ENCODE measurements at regions not wholly inside any gene's neighbourhood (a gene's known extent, or its start where the extent isn't known, plus 50 kb on each side); places are given as distances from the start of the nearest gene placed in this dataset.

DNA sequence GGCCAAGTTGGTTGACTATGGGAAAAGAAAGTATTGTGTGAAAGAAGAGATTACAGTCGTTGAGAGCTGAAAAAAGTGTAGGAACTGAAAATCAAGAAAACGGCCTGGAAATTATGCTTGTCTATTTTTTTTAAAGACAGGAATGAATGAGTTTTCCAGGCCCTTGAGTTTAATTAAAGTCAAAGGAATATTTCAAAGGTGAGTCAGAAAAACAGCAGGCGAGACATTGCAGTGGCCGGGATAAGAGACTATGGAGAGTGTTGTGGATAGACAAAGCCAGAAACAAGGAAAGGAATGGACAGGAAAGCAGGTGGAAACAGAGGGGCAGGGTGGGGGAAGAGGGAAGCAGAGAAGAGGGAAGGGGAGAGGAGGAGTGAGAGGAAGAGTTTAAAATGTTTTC lies 275.1 kb upstream of the LRTM1 start:
- DNase-seq = no peak
- TF ChIP-seq, protein P1, sequence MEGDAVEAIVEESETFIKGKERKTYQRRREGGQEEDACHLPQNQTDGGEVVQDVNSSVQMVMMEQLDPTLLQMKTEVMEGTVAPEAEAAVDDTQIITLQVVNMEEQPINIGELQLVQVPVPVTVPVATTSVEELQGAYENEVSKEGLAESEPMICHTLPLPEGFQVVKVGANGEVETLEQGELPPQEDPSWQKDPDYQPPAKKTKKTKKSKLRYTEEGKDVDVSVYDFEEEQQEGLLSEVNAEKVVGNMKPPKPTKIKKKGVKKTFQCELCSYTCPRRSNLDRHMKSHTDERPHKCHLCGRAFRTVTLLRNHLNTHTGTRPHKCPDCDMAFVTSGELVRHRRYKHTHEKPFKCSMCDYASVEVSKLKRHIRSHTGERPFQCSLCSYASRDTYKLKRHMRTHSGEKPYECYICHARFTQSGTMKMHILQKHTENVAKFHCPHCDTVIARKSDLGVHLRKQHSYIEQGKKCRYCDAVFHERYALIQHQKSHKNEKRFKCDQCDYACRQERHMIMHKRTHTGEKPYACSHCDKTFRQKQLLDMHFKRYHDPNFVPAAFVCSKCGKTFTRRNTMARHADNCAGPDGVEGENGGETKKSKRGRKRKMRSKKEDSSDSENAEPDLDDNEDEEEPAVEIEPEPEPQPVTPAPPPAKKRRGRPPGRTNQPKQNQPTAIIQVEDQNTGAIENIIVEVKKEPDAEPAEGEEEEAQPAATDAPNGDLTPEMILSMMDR (IDR thresholded peaks at IDR 0.05) = no peak
- intact Hi-C loops (cut with DNase I) = no loop called here
- Histone ChIP-seq H3K9ac (ENCODE audit: low read depth in 2 of 2, low read length in 2 of 2) (no peak overlapping the region), H3K27ac (no peak overlapping the region), H3K4me3 (no peak overlapping the region), H3K36me3 (no peaks in the 10 kb centered on the region), H3K9me3 (no peaks in the 10 kb centered on the region), H3K4me1 (no peaks in the 10 kb centered on the region), H3K27me3 (no peaks in the 10 kb centered on the region)

DNA sequence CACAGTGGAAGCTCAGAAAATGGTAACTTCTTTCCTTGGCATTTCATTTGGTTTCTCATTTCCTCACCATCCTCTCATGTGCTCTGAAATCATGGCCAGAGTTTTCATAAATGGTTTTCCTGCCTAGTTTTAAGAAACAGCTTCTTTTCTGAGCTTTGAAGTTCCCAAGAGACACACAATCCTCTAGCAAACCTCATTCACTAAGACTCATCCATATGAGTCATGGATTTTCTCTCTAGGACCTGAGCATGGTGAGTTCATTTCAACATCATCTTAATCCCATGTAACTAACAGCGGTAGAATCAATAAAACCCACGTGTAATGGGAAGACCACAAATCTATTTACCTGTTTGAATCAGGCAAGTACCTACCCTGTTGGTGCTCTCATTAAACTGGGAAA lies 274.5 kb upstream of the LRTM1 start:
- H3K27me3 ChIP-seq = no peaks in the 10 kb centered on the region
- no peak overlapping the region for H3K27ac ChIP-seq
- H3K9ac ChIP-seq (ENCODE audit: low read depth in 2 of 2, low read length in 2 of 2) = no peak overlapping the region
- no peaks in the 10 kb centered on the region for H3K9me3 ChIP-seq
- intact Hi-C loops (cut with DNase I) = no loop called here
- no peaks in the 10 kb centered on the region for H3K36me3 ChIP-seq
- no peaks in the 10 kb centered on the region for H3K4me1 ChIP-seq
- no peak overlapping the region for H3K4me3 ChIP-seq
- TF ChIP-seq, protein P1 (IDR thresholded peaks at IDR 0.05) = no peak
- no peak for DNase-seq

DNA sequence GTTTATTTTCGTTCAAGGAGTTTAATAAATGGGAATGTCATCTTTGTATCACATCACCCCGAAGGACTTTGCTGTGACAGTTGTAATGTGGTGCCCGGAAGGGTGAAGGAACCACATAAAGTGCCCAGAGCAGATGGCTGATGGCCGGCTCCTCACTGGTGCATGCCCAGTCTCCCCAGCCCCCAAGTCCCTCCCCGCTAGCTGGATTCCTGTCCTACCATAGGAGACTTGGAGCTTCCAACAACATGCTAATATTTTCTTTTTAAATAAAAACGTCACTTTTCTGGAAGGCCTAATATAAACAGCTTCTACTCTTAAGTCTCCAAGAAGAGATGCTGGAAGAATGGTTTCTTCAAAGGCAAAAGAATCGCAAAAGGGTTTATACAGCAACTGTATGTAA lies 273.9 kb upstream of the LRTM1 start:
- Histone ChIP-seq H3K36me3 (no peaks in the 10 kb centered on the region), H3K4me1 (no peaks in the 10 kb centered on the region), H3K27ac (no peak overlapping the region), H3K9ac (ENCODE audit: low read depth in 2 of 2, low read length in 2 of 2) (no peak overlapping the region), H3K27me3 (no peaks in the 10 kb centered on the region), H3K4me3 (no peak overlapping the region), H3K9me3 (no peaks in the 10 kb centered on the region)
- no peak for DNase-seq
- TF ChIP-seq, protein P1 (IDR thresholded peaks at IDR 0.05) = no peak
- intact Hi-C loops (cut with DNase I) = no loop called here

DNA sequence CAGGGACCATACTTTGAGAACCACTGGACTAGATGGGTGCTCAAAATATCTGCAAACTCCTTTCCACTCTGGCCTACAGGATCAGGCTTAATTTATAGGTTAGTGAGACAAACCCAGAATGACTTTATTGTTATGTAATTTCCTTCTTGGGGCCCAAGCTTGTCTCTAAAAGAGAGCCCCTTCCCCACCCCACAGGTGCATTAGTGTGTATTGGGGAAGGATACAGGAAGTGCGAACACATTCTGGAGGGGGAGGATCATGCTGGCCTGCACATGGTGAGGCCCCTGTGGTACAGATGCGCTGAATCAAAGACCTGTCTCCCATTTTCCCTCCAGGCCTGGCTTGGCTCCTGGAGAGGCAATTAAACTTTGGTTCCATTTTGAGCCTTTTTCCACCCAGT lies 273.0 kb upstream of the LRTM1 start:
- H3K27ac ChIP-seq = no peak overlapping the region
- intact Hi-C loops (cut with DNase I) = no loop called here
- no peaks in the 10 kb centered on the region for H3K4me1 ChIP-seq
- TF ChIP-seq, protein P1 (IDR thresholded peaks at IDR 0.05) = no peak
- H3K9me3 ChIP-seq = no peaks in the 10 kb centered on the region
- H3K27me3 ChIP-seq = no peaks in the 10 kb centered on the region
- no peak overlapping the region for H3K9ac ChIP-seq (ENCODE audit: low read depth in 2 of 2, low read length in 2 of 2)
- H3K4me3 ChIP-seq = no peak overlapping the region
- H3K36me3 ChIP-seq = no peaks in the 10 kb centered on the region
- no peak for DNase-seq

DNA sequence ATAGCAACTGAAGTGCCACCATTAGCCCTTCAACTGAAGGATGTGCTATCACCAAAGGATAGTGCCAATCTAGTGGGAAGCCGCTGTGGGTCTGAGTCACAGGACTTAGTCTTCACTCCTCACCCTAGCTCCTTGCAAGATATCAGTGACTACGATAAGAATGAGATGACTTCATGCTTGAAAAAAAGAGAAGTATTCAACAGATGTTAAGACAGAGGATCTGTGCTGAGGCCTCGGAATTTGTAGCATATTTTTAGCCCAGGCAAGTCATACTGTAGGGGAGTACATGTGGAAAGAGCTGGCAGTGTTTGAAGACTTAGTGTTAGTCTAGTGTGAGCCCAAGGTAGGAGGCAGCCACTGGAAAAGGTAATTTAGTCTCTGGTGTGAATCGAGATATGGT lies 270.7 kb upstream of the LRTM1 start:
- TF ChIP-seq, protein P1 (IDR thresholded peaks at IDR 0.05) = no peak
- no peak overlapping the region for H3K27ac ChIP-seq
- no peaks in the 10 kb centered on the region for H3K9me3 ChIP-seq
- no peaks in the 10 kb centered on the region for H3K36me3 ChIP-seq
- intact Hi-C loops (cut with DNase I) = no loop called here
- H3K4me3 ChIP-seq = no peak overlapping the region
- DNase-seq = no peak
- no peaks in the 10 kb centered on the region for H3K27me3 ChIP-seq
- no peak overlapping the region for H3K9ac ChIP-seq (ENCODE audit: low read depth in 2 of 2, low read length in 2 of 2)
- no peaks in the 10 kb centered on the region for H3K4me1 ChIP-seq

DNA sequence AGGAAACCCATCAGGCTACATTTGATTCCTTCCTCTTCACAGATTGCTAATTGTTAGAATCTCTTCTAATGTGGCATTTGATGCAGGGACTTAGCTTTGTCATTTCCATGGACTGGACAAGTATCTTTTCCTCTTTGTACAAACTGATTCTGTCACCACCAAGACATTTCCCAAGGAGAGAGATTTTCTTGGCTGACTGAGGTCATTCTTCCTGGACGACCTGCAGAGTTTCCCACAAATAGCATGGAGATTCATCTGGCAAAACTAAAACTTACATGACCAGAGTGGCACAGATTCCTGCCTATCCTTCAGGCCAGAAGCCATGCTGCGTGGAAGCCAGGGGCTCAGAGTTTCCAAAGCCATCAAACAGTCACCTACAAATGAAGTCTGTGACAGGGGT lies 269.2 kb upstream of the LRTM1 start:
- Histone ChIP-seq H3K36me3 (no peaks in the 10 kb centered on the region), H3K9me3 (no peaks in the 10 kb centered on the region)
- intact Hi-C loops (cut with DNase I) = no loop called here

More for the DNA sequence above, 269.2 kb upstream of the LRTM1 start:
- Histone ChIP-seq H3K27ac (no peak overlapping the region), H3K27me3 (no peaks in the 10 kb centered on the region), H3K4me3 (no peak overlapping the region), H3K9ac (ENCODE audit: low read depth in 2 of 2, low read length in 2 of 2) (no peak overlapping the region), H3K4me1 (no peaks in the 10 kb centered on the region)
- TF ChIP-seq, protein P1 (IDR thresholded peaks at IDR 0.05) = no peak
- DNase-seq = no peak

All from colonic mucosa (tissue), 4 donors.